H1 (cell line): ENCODE measurements at regions not wholly inside any gene's neighbourhood (a gene's known extent, or its start where the extent isn't known, plus 50 kb on each side); places are given as distances from the start of the nearest gene placed in this dataset.

Experiments used
- CTCF ChIA-PET: fragments of 300-600 bp; sonication (Branson Sonifier 250); formaldehyde crosslinking; loops from one replicate; lab custom pipeline; 2021; ENCODE audit not compliant: partially characterized antibody; lab: Charles Lee
- POLR2A ChIA-PET: fragments of 300-600 bp; sonication (Branson Sonifier 250); formaldehyde crosslinking; loops from one replicate; lab custom pipeline; 2021; ENCODE audit warnings: inconsistent platforms; ENCODE audit not compliant: partially characterized antibody; lab: Charles Lee
- DNase-seq, 2 experiments: peaks; one replicate each; pipeline versions ENCODE4 v3.0.0 to v3.0.0-alpha.2; 2010 to 2022; ENCODE audit warnings: low spot score in 2 of 2, low read depth in 1 of 2, mixed read lengths in 1 of 2
- FAIRE-seq: peaks from 2 replicates; lab custom pipeline; 2011; peaks lifted over from hg19 to GRCh38; lab: Jason Lieb, UNC
- H2AFZ ChIP-seq: 2 replicates; pipeline ENCODE4 v1.8.1; 2012; ENCODE audit warnings: low read length, inconsistent platforms
- H2AK5ac ChIP-seq: 2 replicates; pipeline ENCODE4 v1.6.1; 2013; ENCODE audit warnings: low read depth, low read length
- H2BK120ac ChIP-seq: replicated peaks from 2 replicates; pipeline ENCODE3; 2013; ENCODE audit warnings: low read depth, low read length, inconsistent platforms
- H2BK12ac ChIP-seq: 2 replicates; pipeline ENCODE4 v1.6.1; 2013; ENCODE audit warnings: low read depth, low read length
- H2BK15ac ChIP-seq: 2 replicates; pipeline ENCODE4 v1.6.1; 2013; ENCODE audit warnings: low read length
- H2BK20ac ChIP-seq: 2 replicates; pipeline ENCODE4 v1.6.1; 2013; ENCODE audit warnings: low read length
- H2BK5ac ChIP-seq: 2 replicates; pipeline ENCODE4 v1.6.1; 2013; ENCODE audit warnings: low read depth, low read length
- H3K14ac ChIP-seq: 2 replicates; pipeline ENCODE4 v1.6.1; 2013; ENCODE audit warnings: inconsistent platforms; ENCODE audit not compliant: insufficient read length
- H3K18ac ChIP-seq: 2 replicates; pipeline ENCODE4 v1.6.1; 2013; ENCODE audit warnings: low read length; ENCODE audit errors: extremely low read depth
- H3K23ac ChIP-seq: 2 replicates; pipeline ENCODE4 v1.6.1; 2013; ENCODE audit warnings: inconsistent platforms; ENCODE audit not compliant: insufficient read length
- H3K23me2 ChIP-seq: 2 replicates; pipeline ENCODE4 v1.6.1; 2013; ENCODE audit warnings: low read depth, low read length
- H3K27ac ChIP-seq: 2 replicates; pipeline ENCODE4 v1.6.1; 2011; ENCODE audit warnings: low read depth, low read length, inconsistent platforms
- H3K27me3 ChIP-seq, 4 experiments: replicated peaks in 1 of 4; 1 replicate in 1 of 4; 2 replicates in 3 of 4; pipeline versions ENCODE4 v1.6.1 to v1.8.1; 2011 to 2013; ENCODE audit warnings: low read length in 3 of 4, mild to moderate bottlenecking in 3 of 4, inconsistent platforms in 2 of 4, mixed read lengths in 2 of 4, moderate library complexity in 1 of 4; ENCODE audit not compliant: control insufficient read depth in 3 of 4, insufficient read depth in 3 of 4; ENCODE audit errors: extremely low read depth in 1 of 4
- H3K36me3 ChIP-seq, 4 experiments: 2 replicates each; pipeline versions ENCODE4 v1.6.1 to v1.8.1; 2011 to 2013; ENCODE audit warnings: mild to moderate bottlenecking in 4 of 4, low read length in 3 of 4, moderate library complexity in 2 of 4, control low read depth in 1 of 4, inconsistent platforms in 1 of 4; ENCODE audit not compliant: insufficient read depth in 4 of 4, control insufficient read depth in 2 of 4
- H3K4ac ChIP-seq: replicated peaks from 2 replicates; pipeline ENCODE3; 2013; ENCODE audit warnings: low read length, low read depth, mixed read lengths, inconsistent platforms; ENCODE audit not compliant: insufficient read length
- H3K4me1 ChIP-seq, 4 experiments: replicated peaks in 1 of 4; 1 replicate in 1 of 4; 2 replicates in 3 of 4; pipeline versions ENCODE4 v1.6.1 to v1.8.1; 2011 to 2013; ENCODE audit warnings: low read length in 3 of 4, inconsistent platforms in 2 of 4, mixed read lengths in 1 of 4; ENCODE audit not compliant: insufficient read depth in 4 of 4, control insufficient read depth in 3 of 4
- H3K4me2 ChIP-seq, 2 experiments: 2 replicates each; pipeline versions ENCODE4 v1.6.1 to v1.8.1; 2011 to 2013; ENCODE audit warnings: low read depth in 2 of 2, low read length in 2 of 2, control low read depth in 1 of 2, inconsistent platforms in 1 of 2, mild to moderate bottlenecking in 1 of 2; ENCODE audit not compliant: insufficient read depth in 1 of 2
- H3K4me3 ChIP-seq, 4 experiments: fragments of 200-600, 300-600 bp in 1 of 4; sonication (generic), shearing (Covaris generic), sonication (Bioruptor Twin) in 1 of 4; 2 replicates each; pipeline versions ENCODE4 v1.5.1 to v1.8.1; 2011 to 2016; ENCODE audit warnings: low read length in 4 of 4, low read depth in 3 of 4, control low read depth in 2 of 4, inconsistent platforms in 2 of 4, mild to moderate bottlenecking in 2 of 4, mixed read lengths in 1 of 4, moderate library complexity in 1 of 4; ENCODE audit not compliant: insufficient read depth in 2 of 4; ENCODE audit errors: extremely low read depth in 1 of 4
- H3K56ac ChIP-seq: replicated peaks from 2 replicates; pipeline ENCODE3; 2013; ENCODE audit warnings: low read depth, mild to moderate bottlenecking, mixed read lengths, low read length, inconsistent platforms; ENCODE audit not compliant: insufficient read length
- H3K79me1 ChIP-seq: 2 replicates; pipeline ENCODE4 v1.6.1; 2013; ENCODE audit warnings: low read depth, low read length, control low read depth
- H3K79me2 ChIP-seq, 2 experiments: 2 replicates each; pipeline versions ENCODE4 v1.6.1 to v1.8.1; 2012 to 2013; ENCODE audit warnings: low read length in 2 of 2, mild to moderate bottlenecking in 2 of 2, inconsistent platforms in 1 of 2; ENCODE audit not compliant: insufficient read depth in 2 of 2, control insufficient read depth in 1 of 2
- H3K9ac ChIP-seq, 4 experiments: replicated peaks in 1 of 4; 1 replicate in 1 of 4; 2 replicates in 3 of 4; pipeline versions ENCODE4 v1.6.1 to v1.8.1; 2011 to 2013; ENCODE audit warnings: low read depth in 3 of 4, low read length in 3 of 4, control low read depth in 2 of 4, mild to moderate bottlenecking in 2 of 4, moderate library complexity in 2 of 4, inconsistent platforms in 1 of 4; ENCODE audit errors: extremely low read depth in 1 of 4
- H3K9me3 ChIP-seq, 2 experiments: 2 replicates each; pipeline versions ENCODE4 v1.6.1 to v1.8.1; 2012 to 2013; ENCODE audit warnings: mild to moderate bottlenecking in 2 of 2, moderate library complexity in 2 of 2, control low read depth in 1 of 2, inconsistent platforms in 1 of 2, low read depth in 1 of 2, low read length in 1 of 2, mixed read lengths in 1 of 2; ENCODE audit not compliant: insufficient read depth in 2 of 2
- H4K20me1 ChIP-seq, 2 experiments: replicated peaks in 1 of 2; 2 replicates each; pipeline versions ENCODE3 to v1.8.1; 2011 to 2013; ENCODE audit warnings: inconsistent platforms in 2 of 2, low read length in 2 of 2, mild to moderate bottlenecking in 1 of 2; ENCODE audit not compliant: insufficient read depth in 2 of 2, control insufficient read depth in 1 of 2
- H4K5ac ChIP-seq: 2 replicates; pipeline ENCODE4 v1.6.1; 2013; ENCODE audit warnings: low read length, low read depth, mixed read lengths, inconsistent platforms; ENCODE audit not compliant: insufficient read length
- H4K8ac ChIP-seq: 2 replicates; pipeline ENCODE4 v1.8.0; 2013; ENCODE audit warnings: mild to moderate bottlenecking, moderate library complexity, low read length, inconsistent platforms; ENCODE audit not compliant: insufficient read depth; ENCODE audit errors: extremely low read depth
- H4K91ac ChIP-seq: replicated peaks from 2 replicates; pipeline ENCODE3; 2013; ENCODE audit warnings: low read length, mixed read lengths, inconsistent platforms; ENCODE audit not compliant: insufficient read length
- ASH2L ChIP-seq: fragments of 200-600, 300-600 bp; sonication (generic); IDR thresholded peaks from one replicate; pipeline ENCODE4 v1.7.1; 2017; ENCODE audit warnings: low read length
- CHD1 ChIP-seq: IDR thresholded peaks from 2 replicates; pipeline ENCODE4 v1.6.1; 2012; ENCODE audit warnings: low read depth, low read length, improper control_type of control experiment
- FOSL1 ChIP-seq: IDR thresholded peaks from 2 replicates; pipeline ENCODE4 v1.6.1; 2011; ENCODE audit warnings: mild to moderate bottlenecking, low read depth, low read length, moderate library complexity; ENCODE audit not compliant: insufficient read depth
- GABPA ChIP-seq: IDR thresholded peaks from 2 replicates; pipeline ENCODE4 v1.6.1; 2011; ENCODE audit warnings: mild to moderate bottlenecking, low read length, moderate library complexity, borderline replicate concordance; ENCODE audit not compliant: insufficient read depth
- POLR2A ChIP-seq, 2 experiments: IDR thresholded peaks; 1 replicate in 1 of 2; 2 replicates in 1 of 2; pipeline ENCODE4 v1.6.1; 2011; ENCODE audit warnings: low read depth in 2 of 2, low read length in 2 of 2, mild to moderate bottlenecking in 2 of 2; ENCODE audit errors: control extremely low read depth in 1 of 2
- TAF1 ChIP-seq: IDR thresholded peaks from 2 replicates; pipeline ENCODE4 v1.6.1; 2011; ENCODE audit warnings: mild to moderate bottlenecking, low read depth, low read length
- TF ChIP-seq, protein P1 (sequence below): IDR thresholded peaks from 2 replicates; pipeline ENCODE4 v1.6.1; 2012; ENCODE audit warnings: inconsistent platforms

DNA sequence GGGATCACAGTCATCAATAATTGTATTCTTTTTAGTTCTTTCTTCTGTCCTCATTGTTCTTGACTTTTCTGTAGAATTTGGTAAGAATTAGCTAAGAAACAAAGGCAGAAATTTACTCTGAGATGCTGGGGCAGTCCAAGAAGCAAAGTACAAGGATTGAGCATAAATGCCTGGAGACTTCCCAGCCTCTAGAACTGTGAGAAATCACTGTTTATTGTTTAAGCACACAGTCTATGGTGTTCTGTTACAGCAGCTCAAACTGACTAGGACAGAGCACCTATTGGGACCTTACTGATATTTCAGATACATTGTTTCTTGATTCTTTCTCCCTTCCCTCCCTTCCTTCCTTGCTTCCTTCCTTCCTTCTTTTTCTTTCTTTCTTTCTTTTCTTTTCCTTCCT is 192.7 kb upstream of the SLC35B3 start:
- POLR2A ChIA-PET = no interaction called here
- Histone ChIP-seq H3K4ac (no peak overlapping the region), H3K4me3 (no peak overlapping the region), H3K56ac (no peak overlapping the region), H3K14ac (no peak overlapping the region), H3K18ac (no peak overlapping the region), H3K27ac (no peak overlapping the region), H4K91ac (no peak overlapping the region), H3K27me3 (no peaks in the 10 kb centered on the region), H3K36me3 (no peaks in the 10 kb centered on the region), H2BK5ac (no peak overlapping the region), H2BK12ac (no peak overlapping the region), H3K79me2 (no peaks in the 10 kb centered on the region), H3K9ac (no peak overlapping the region), H3K4me1 (no peaks in the 10 kb centered on the region), H2BK20ac (no peak overlapping the region), H2AK5ac (no peak overlapping the region), H3K23me2 (no peaks in the 10 kb centered on the region), H2AFZ (no peak overlapping the region), H3K9me3 (no peaks in the 10 kb centered on the region), H2BK120ac (no peak overlapping the region), H2BK15ac (no peak overlapping the region), H4K5ac (no peak overlapping the region), H3K4me2 (no peak overlapping the region), H4K8ac (no peak overlapping the region), H3K79me1 (no peaks in the 10 kb centered on the region), H4K20me1 (no peaks in the 10 kb centered on the region), H3K23ac (no peak overlapping the region)
- FAIRE-seq (no peak), DNase-seq (no peak)
- no peak for TF ChIP-seq GABPA
- no peak for TF ChIP-seq ASH2L
- TF ChIP-seq POLR2A (IDR thresholded peaks at IDR 0.05; ENCODE audit: control extremely low read depth in 1 of 2, low read depth in 2 of 2, low read length in 2 of 2) = no peak
- TF ChIP-seq CHD1 = no peak
- no peak for TF ChIP-seq TAF1
- TF ChIP-seq, protein P1, sequence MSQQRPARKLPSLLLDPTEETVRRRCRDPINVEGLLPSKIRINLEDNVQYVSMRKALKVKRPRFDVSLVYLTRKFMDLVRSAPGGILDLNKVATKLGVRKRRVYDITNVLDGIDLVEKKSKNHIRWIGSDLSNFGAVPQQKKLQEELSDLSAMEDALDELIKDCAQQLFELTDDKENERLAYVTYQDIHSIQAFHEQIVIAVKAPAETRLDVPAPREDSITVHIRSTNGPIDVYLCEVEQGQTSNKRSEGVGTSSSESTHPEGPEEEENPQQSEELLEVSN = no peak
- TF ChIP-seq FOSL1 = no peak
- CTCF ChIA-PET = interaction anchor here (1.9 kb wide), 1 partner anchor 19 kb away, joined by 7 read pairs; no protein-coding TSS in a partner anchor
